ENCODE measurements at regions not wholly inside any gene's neighbourhood (a gene's known extent, or its start where the extent isn't known, plus 50 kb on each side); places are given as distances from the start of the nearest gene placed in this dataset.

DNA sequence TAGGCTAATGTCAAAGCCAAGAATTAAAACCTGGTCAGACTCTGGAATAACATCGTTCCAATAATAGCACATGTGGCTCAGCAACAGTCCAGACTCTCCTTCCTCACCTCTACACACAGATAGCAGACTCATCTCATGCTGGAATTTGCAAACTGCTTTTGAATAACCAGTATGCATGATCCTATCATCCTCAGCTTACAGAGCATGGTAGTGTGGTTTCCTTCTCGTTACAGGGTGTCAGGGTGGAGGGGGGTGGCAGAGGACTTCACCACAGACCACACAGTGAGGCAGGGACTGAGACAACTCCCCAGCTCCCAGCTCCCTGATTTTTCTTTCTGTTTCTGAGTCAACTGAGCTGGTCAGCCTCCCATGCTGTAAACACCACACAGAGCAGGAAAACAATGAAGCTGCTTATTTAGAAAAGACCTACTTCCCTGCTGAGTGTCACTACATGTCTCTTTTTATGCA, 101.6 kb downstream of the RPL22L1 start:
- Histone ChIP-seq H3K9me2 (ENCODE audit: insufficient read depth, low read length) (no peaks in the 10 kb centered on the region), H3K36me3 (ENCODE audit: insufficient read depth, low read length) (no peaks in the 10 kb centered on the region), H3K4me2 (ENCODE audit: low read length) (no peak overlapping the region), H3K4me3 (ENCODE audit: low read depth, low read length, poor library complexity, severe bottlenecking) (no peak overlapping the region), H3K79me2 (ENCODE audit: insufficient read depth, low read depth, low read length) (no peaks in the 10 kb centered on the region), H4K20me1 (ENCODE audit: insufficient read depth, low read length) (no peaks in the 10 kb centered on the region), H3K9me3 (ENCODE audit: low read length) (no peaks in the 10 kb centered on the region), H2AFZ (ENCODE audit: low read length) (no peak overlapping the region), H3K4me1 (ENCODE audit: insufficient read depth, low read length, poor library complexity, severe bottlenecking) (no peaks in the 10 kb centered on the region), H3K27ac (ENCODE audit: low read depth, low read length, poor library complexity, severe bottlenecking) (no peak overlapping the region)
- DNase-seq (ENCODE audit: low spot score), result no peak
- TF ChIP-seq EZH2phosphoT487 (IDR thresholded peaks at IDR 0.05; ENCODE audit: borderline replicate concordance, low read depth, low read length), result no peak
- TF ChIP-seq, protein P1, sequence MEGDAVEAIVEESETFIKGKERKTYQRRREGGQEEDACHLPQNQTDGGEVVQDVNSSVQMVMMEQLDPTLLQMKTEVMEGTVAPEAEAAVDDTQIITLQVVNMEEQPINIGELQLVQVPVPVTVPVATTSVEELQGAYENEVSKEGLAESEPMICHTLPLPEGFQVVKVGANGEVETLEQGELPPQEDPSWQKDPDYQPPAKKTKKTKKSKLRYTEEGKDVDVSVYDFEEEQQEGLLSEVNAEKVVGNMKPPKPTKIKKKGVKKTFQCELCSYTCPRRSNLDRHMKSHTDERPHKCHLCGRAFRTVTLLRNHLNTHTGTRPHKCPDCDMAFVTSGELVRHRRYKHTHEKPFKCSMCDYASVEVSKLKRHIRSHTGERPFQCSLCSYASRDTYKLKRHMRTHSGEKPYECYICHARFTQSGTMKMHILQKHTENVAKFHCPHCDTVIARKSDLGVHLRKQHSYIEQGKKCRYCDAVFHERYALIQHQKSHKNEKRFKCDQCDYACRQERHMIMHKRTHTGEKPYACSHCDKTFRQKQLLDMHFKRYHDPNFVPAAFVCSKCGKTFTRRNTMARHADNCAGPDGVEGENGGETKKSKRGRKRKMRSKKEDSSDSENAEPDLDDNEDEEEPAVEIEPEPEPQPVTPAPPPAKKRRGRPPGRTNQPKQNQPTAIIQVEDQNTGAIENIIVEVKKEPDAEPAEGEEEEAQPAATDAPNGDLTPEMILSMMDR (conservative IDR thresholded peaks at IDR 0.05; ENCODE audit: low read length), result no peak
- no TSS peak for BruUV-seq (replicated peaks)
- CTCF ChIA-PET (ENCODE audit: unreplicated experiment), result interaction anchor here (0.7 kb wide), 1 partner anchor 13 kb away, joined by 3 read pairs; no protein-coding TSS in a partner anchor
- POLR2A ChIA-PET, result no interaction called here
- intact Hi-C loops (cut with micrococcal nuclease; ENCODE audit: unreplicated experiment), result no loop called here

DNA sequence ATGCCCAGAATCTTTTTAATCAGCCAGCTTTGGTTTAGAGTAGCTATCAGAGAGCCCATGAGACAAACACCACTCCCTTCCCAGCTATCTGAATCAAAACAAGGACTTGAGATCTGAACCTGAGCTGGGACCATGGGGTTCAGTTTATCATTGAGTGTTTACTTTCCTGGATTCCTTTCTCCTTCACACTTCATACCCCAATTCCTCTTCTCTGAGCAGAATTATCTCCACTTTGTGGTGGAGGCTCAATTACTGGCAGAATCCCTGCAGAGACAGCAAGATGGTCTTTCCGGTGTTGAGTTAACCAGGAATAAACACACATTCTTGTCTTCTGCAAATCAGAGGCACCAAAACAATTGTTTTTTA, 102.4 kb downstream of the RPL22L1 start:
- no peak overlapping the region for H3K4me2 ChIP-seq (ENCODE audit: low read length)
- intact Hi-C loops (cut with micrococcal nuclease; ENCODE audit: unreplicated experiment), result no loop called here
- no peak overlapping the region for H2AFZ ChIP-seq (ENCODE audit: low read length)
- no peaks in the 10 kb centered on the region for H4K20me1 ChIP-seq (ENCODE audit: insufficient read depth, low read length)
- no peaks in the 10 kb centered on the region for H3K79me2 ChIP-seq (ENCODE audit: insufficient read depth, low read depth, low read length)
- no peak overlapping the region for H3K4me3 ChIP-seq (ENCODE audit: low read depth, low read length, poor library complexity, severe bottlenecking)
- no peak for DNase-seq (ENCODE audit: low spot score)
- no peaks in the 10 kb centered on the region for H3K9me3 ChIP-seq (ENCODE audit: low read length)
- no peak for TF ChIP-seq EZH2phosphoT487 (IDR thresholded peaks at IDR 0.05; ENCODE audit: borderline replicate concordance, low read depth, low read length)
- TF ChIP-seq, protein P1 (conservative IDR thresholded peaks at IDR 0.05; ENCODE audit: low read length), result no peak
- H3K4me1 ChIP-seq (ENCODE audit: insufficient read depth, low read length, poor library complexity, severe bottlenecking), result no peaks in the 10 kb centered on the region
- no TSS peak for BruUV-seq (replicated peaks)
- no peaks in the 10 kb centered on the region for H3K9me2 ChIP-seq (ENCODE audit: insufficient read depth, low read length)
- no peak overlapping the region for H3K27ac ChIP-seq (ENCODE audit: low read depth, low read length, poor library complexity, severe bottlenecking)
- H3K36me3 ChIP-seq (ENCODE audit: insufficient read depth, low read length), result no peaks in the 10 kb centered on the region
- ChIA-PET CTCF (ENCODE audit: unreplicated experiment) (no interaction called here), POLR2A (interaction anchor here (0.6 kb wide), 1 partner anchor 331 kb away, joined by 6 read pairs; no protein-coding TSS in a partner anchor)

DNA sequence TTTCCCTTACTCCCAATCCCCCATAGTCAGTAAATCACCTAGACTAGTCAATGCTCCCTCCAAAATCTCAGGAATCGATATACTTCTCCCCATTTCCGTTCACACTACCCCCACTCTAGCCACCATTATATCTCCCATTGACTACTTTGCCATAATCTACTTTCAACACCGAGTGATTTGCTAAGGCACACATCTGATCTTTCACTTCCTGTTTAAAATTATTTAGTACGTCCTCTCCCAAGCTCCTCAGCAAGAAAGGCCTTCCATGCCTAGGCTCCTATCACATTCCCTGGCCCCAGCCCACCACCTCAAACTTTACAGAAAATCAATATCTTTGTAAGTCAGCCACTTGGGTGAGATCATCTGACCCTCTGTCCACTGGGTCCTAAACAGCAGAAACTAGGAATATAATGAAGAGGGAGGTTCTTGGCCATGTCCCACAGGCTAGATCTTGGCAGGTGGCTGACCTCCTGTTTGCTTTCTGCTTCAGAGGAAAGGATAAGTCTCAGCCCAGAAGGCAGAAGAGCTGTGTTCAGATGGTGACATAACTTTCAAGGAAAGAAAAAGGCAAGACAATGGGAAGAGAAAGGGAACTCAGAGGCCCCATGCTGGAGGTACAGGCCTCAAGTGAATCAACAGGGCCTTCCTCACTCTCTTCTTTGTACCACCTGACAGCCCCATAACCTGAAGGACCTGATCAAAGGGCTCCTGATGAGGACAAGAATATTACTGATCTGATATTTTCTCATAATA, 103.0 kb downstream of the RPL22L1 start:
- Histone ChIP-seq H2AFZ (ENCODE audit: low read length) (no peak overlapping the region), H3K9me2 (ENCODE audit: insufficient read depth, low read length) (no peaks in the 10 kb centered on the region), H3K27ac (ENCODE audit: low read depth, low read length, poor library complexity, severe bottlenecking) (no peak overlapping the region), H3K79me2 (ENCODE audit: insufficient read depth, low read depth, low read length) (no peaks in the 10 kb centered on the region), H4K20me1 (ENCODE audit: insufficient read depth, low read length) (no peaks in the 10 kb centered on the region), H3K4me1 (ENCODE audit: insufficient read depth, low read length, poor library complexity, severe bottlenecking) (no peaks in the 10 kb centered on the region), H3K9me3 (ENCODE audit: low read length) (no peaks in the 10 kb centered on the region), H3K4me3 (ENCODE audit: low read depth, low read length, poor library complexity, severe bottlenecking) (no peak overlapping the region), H3K36me3 (ENCODE audit: insufficient read depth, low read length) (no peaks in the 10 kb centered on the region), H3K4me2 (ENCODE audit: low read length) (no peak overlapping the region)
- no peak for TF ChIP-seq EZH2phosphoT487 (IDR thresholded peaks at IDR 0.05; ENCODE audit: borderline replicate concordance, low read depth, low read length)
- TF ChIP-seq, protein P1 (conservative IDR thresholded peaks at IDR 0.05; ENCODE audit: low read length), result no peak
- intact Hi-C loops (cut with micrococcal nuclease; ENCODE audit: unreplicated experiment), result no loop called here
- DNase-seq (ENCODE audit: low spot score), result no peak
- ChIA-PET CTCF (ENCODE audit: unreplicated experiment) (no interaction called here), POLR2A (interaction anchor here (0.6 kb wide), 1 partner anchor 331 kb away, joined by 6 read pairs; no protein-coding TSS in a partner anchor)
- no TSS peak for BruUV-seq (replicated peaks)

Measured in OCI-LY7 (cell line).